ENCODE measurements at regions not wholly inside any gene's neighbourhood (a gene's known extent, or its start where the extent isn't known, plus 50 kb on each side); places are given as distances from the start of the nearest gene placed in this dataset.
"Not testable (repeated sequence)": the region's sequence is repeated elsewhere in the genome, so short reads cannot be mapped to it uniquely, and the experiment has no call there.

DNA sequence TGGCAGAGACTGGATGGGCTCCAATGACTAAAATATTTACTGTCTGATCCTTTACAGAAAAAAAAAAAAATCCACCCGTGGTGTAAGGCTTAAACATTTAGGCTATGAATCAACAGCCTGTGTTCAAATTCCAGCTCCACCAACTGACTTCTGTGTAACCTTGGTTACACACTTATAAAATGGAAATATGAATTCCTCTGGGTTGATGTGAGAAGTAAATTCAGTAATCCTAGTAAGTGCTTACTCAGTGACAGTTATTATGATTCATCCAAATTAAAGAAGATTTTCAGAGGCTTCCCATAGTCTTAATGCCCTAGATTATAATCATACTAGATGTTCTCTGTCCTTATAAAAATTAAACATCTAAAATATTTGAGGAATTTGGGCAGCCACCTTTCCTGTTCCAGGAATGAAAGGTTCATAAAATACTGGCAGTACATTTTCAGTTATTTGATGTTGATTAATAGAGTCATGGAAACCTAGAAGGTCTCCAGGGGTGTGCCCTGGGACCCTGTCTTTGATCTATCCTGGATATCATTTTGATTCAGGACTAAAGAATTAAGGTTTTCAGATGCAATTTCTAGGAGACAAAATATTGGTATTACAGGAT, 180.3 kb upstream of the ZNF217 start:
- DNase-seq (ENCODE audit: low read depth) = peak; percentile 99

DNA sequence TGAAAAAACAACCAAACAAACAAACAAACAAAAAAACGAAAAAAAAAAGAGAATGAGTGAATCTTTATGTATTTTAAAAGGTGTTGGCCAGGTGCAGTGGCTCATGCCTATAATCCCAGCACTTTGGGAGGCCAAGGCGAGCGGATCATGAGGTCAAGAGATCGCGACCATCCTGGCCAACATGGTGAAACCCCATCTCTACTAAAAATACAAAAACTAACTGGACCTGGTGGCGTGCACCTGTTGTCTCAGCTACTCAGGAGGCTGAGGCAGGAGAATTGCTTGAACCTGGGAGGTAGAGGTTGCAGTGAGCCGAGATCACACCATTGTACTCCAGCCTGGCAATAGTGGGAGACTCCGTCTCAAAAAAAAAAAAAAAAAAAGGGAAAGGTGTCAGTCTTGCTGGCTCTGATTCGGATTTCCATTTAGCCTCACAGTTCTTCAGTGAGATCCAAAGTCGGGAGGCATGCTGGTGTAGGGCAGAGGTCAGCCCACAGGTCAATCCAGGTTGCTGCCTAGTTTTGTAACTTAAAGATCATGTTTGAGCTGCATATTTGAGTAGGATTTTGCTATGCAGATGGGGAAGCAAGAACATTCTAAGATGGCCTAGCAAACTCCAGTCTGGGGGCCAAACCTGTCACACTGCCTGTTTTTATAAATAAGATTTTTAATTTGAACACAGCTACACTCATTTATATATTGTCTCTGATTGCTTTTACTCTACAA, 179.6 kb upstream of the ZNF217 start:
- DNase-seq (ENCODE audit: low read depth) = not testable (repeated sequence)

DNA sequence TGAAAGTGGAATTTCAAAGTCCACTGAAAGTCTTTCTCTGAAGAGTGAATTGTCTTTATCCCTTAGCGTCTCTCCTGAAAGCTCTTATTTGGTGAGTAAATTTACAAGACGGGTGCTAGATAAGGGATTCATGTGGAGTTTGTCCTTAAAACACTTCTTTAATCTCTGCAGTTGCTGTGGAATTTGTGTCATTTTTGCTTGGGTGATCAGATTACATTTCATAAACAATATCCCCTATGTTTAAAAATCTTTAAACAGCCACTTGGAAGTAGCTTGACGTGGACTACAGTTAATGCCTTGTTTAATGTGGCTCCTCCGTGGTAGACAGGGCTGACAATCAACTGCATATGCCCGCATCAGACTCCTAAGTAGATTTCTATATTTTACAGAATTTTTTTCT, 175.4 kb upstream of the ZNF217 start:
- DNase-seq (ENCODE audit: low read depth) = no peak

DNA sequence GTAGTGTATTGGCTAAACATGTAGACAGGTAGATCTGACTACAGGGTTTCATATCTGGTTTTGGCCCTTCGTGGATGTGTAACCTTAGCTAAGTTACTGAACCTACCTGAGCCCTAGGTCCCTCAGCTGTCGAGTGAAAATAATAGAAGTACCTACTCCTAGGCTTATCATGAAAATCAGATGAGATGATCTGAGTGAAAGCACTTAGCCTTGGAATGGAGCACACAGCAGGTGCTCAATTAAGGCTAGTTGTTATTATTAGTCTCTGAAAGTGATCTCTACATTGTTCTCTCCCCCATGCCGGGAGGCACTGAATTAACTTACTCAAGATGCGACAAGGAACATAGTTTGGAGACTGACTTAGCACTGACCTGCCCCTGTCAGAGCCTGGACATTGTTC, 174.7 kb upstream of the ZNF217 start:
- no peak for DNase-seq (ENCODE audit: low read depth)

DNA sequence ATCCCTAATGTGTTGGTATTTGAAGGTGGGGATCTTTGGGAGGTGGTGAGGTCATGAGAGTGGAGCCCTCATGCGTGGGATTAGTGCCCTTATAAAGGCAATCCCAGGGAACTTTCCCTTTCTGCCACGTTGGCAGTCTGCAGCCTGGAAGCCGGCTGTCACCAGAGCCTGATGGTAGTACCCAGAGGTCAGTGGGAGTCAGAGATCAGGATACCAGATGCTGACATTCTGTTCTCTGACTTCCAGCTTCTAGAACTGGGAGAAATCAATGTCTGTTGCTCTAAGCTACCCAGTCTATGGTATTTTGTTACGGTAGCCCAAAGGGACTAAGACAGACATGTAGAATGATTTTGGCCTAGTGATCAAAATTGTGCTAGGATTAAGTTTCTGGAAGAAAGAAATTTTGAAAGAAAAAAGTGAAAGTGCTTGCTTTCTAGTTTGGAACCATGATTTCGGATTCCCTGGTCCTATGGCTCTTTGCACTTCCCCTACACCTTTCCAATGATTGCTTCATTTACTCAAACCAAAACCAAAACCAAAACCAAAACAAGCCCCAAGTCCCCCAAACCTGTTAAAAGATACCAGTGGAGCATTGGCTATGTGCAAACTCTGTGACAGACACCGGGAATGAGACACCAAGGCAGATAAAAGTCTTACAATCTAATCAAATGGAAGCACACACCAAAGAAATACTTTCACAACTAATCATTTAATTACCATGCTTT, 173.7 kb upstream of the ZNF217 start:
- DNase-seq (ENCODE audit: low read depth) = peak; percentile 56

DNA sequence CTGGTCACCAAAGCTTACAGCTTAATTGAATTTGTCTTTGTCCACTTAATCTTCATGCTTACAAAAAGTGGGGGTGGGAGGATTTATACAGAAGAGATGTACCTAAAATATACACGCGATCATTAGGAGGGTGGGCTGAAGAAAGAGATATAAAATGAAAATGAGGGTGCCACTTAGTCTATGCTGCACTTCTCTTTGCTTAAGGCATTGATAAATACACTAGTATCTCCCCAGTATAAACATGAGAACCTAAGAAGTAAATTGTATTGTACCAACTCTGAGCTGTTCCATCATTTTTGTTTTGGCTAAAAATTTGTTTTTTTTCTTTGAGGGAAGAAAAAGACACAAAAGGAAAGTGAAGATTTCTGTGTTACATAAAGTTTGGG, 170.8 kb upstream of the ZNF217 start:
- no peak for DNase-seq (ENCODE audit: low read depth)

DNA sequence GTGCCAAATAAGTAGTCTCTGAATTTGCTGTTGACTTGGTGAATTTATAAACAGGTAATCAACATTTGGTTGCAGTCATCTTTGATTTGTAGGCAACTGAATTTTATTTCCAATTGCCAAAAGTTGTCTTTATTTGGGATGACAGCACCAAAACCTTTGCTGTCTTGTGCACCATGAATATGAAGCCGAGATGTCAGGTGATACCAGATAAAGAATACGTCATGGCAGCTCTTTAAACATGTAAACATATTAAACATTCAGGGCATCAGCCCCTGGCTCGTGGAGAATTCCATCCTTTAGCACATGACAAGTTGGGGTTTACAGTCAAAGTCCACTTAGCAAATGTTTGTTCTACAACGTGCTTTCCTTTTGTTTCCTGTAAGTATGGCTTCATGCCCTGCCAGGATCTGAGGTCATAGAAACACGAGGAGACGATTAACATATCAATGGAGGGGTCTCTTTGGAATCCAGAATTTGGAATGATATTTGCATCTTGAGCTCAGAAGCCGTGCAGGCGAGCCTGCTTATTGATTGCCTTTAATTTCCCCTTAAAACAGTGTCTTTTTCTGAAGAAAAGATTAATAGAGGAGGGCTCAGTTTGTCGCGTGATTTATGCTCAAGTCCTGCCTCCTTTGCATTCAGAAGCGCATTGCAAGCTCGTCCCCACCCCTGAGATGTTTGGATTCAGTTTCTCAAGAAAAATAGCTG, 170.2 kb upstream of the ZNF217 start:
- DNase-seq (ENCODE audit: low read depth) = peak; percentile 76

DNA sequence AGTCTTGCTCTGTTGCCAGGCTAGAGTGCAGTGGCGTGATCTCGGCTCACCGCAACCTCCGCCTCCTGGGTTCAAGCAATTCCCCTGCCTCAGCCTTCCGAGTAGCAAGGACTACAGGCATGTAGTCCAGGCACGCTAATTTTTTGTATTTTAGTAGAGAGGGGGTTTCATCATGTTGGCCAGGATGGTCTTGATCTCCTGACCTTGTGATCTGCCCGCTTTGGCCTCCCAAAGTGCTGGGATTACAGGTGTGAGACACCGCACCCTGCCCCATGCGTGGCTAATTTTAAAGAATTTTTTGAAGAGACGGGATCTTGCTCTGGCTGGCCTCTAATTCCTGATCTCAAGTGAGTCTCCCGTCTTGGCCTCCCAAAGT, 168.8 kb upstream of the ZNF217 start:
- not testable (repeated sequence) for DNase-seq (ENCODE audit: low read depth)

DNA sequence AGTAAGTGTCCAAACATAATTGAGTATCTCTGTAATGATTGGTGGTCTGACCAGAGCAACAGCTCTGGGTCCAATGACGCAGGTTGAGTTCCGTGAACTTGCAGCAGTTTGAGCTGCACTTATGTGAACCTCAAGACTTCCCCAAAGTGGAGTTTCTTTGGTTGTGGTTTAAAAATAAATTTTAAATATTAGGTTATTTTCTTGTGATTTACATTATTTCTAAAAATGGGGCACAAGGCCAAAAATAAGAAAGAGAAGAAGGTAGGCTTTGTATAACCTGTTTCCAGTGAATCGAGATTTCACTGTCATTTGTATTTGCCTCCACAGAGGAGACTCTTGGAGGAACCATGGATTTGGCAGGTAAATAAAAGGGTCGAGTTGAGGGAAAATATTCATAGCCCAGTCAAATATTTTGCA, 166.4 kb upstream of the ZNF217 start:
- no peak for DNase-seq (ENCODE audit: low read depth)

DNA sequence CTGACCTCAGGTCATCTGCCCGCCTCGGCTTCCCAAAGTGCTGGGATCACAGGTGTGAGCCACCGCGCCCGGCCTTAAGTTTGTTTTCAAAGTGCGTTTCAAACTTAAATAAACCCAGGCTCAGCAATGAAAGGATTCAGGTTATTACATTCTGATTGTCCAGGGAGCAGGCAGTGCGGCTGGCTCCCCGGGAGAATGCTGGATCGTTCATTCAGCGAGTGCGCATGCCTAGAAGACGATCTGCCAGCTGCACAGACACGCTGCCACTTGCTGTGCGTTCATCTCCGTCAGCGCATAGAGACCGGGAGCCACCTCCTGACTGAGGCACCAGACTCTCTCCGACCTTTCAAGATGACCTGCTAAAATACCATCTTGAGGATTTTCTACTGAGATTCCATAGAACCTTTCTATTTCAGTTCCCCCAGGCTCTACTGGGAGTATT, 163.9 kb upstream of the ZNF217 start:
- no peak for DNase-seq (ENCODE audit: low read depth)

DNA sequence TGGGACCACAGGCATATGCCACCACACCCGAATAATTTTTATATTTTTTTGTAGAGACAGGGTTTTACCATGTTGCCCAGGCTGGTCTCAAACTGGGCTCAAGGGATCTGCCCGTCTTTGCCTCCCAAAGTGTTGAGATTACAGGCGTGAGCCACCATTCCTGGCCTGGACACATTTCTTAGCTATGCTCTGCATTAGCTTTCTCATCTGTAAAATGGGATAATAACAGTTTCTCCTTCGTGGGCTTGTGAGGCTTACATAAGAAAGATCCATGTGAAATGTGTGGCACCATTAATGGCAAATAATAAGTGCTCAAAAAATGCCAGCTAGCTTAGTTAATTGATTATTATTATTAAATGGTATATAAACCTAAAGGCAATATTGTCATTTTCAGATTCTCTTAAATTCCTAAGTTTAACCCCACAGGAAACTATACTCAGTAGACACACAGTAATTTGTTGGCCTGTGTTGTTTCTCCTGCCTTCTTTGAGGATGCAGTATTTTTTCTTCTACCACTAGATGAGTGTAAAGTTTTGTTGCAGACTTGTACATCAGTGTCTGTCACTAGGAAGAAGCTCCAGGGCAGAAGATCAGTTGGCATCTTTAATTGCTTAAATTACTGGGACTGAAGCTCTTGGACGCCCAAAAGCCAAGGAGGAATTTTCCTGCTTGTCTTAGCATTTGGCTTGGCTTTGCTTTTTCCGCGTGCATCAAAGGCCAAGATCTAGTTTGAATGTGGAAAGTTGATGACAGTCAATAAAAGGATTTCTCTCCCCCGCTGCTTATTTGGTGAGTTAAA, 162.3 kb upstream of the ZNF217 start:
- peak; percentile 41 for DNase-seq (ENCODE audit: low read depth)

DNA sequence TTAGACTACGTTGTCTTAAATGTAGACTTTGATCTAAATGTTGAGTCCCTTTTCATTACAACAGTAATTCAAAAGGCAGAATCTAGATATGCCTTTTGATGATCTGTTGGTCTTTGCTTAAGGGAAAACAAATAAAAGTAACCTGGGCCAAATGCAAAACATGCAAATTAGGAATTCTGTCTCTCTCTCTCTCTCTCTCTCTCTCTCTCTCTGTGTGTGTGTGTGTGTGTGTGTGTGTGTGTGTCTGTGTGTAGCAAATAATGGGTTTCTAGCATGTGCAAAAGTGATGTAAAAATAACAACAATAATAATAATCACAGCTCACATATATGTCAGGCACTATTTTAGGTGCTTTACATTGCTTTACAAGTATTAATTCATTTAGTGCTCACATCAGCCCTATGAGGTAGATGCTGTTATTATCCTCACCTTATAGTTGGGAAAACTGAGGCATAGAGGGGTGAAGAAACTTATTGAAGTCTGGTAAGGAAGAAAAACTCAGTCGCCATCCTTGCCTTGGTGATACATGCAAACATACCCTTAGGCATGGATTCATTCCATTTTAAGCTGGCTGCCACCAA, 160.3 kb upstream of the ZNF217 start:
- DNase-seq (ENCODE audit: low read depth) = no peak

DNA sequence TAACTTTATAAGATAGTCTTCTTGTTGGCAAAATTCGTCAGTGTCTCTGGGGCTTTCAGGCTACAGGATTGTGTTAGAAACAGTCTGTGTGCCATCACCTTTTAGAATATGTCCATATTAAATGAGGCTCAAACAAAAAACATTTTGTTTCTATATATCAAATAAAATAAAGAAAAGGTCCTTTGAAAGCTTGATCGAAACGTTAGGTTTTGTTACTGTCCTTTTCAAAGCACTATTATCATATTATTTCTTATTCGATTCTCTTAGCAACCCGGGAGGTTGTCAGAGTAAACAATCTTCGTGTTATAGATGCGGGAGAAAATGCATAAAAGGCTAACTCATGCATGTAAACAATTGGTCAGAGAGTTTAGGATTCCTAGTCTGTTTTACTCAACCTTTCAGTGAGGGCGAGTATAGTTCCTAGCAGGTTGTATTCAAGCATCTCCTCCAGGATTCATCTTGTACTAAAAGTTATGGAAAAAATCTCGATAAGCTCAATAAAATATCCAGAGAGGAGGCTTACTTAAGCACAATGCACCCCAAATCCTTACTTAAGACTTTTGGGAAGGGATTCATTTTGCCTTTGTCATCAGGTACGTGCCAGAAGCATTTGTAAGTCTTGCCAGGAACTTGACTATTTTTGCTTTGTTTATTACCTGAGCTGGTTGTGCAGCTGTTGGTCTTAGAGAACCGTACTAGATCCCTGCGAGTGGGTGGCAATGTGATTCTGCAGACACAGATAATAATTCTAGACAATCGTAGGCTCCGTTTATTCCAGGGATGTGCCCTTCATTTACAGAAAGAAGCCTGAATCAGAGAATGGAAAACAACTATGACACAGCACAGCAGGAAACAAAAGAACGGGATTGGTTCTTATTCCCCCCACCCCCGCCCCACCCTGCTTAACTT, 159.6 kb upstream of the ZNF217 start:
- peak; percentile 91 for DNase-seq (ENCODE audit: low read depth)

DNA sequence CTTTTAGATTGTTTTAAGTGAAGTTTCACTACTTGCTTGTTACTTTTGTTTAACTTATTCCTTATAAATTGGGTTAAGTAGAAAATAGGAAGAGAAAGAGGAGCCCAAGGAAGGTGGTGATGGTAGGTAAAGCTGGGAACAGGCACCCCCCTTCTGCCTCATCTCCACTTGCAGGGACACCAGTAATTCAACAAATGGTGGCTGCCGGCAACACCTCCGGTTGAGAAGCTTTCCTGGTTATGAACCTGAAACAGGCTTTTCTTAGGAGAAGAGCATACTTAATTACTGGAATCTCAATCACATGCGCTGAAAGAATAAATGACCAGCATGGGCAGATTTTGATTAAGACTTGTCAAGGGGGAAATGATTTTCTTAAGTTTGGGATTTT, 158.9 kb upstream of the ZNF217 start:
- peak; percentile 54 for DNase-seq (ENCODE audit: low read depth)

DNA sequence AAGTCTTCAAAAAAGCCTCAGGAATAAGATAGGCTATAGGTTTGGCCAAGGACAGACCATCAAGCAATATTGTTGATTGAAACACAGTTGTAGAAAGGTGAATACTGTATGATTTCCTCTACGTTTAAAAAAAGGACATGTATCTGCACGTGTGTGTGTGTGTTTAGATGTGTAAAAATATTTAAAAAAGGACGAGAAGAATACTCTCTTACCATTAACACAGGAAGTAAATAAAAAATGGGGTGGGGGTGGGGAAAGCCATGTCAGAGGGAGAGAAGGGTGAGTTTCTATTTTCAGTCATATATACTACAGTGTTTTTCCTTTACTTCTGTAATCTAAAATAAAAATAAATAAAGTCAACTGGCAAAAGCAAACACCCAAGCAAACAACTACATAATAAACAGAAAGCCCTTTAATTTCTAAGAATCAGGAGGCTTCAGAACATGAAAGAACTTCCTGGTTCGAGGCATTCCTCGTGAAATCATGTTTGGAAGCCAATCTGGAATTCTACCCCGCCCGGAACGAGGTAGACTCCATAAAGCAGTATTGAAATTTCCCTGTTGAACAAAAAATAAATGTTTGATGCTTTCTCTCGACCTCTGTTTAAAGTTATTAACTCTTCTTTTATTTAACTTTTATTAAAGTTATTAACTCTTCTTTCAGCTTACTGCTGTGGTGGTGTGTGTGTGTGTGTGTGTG, 158.1 kb upstream of the ZNF217 start:
- DNase-seq (ENCODE audit: low read depth) = peak; percentile 55

DNA sequence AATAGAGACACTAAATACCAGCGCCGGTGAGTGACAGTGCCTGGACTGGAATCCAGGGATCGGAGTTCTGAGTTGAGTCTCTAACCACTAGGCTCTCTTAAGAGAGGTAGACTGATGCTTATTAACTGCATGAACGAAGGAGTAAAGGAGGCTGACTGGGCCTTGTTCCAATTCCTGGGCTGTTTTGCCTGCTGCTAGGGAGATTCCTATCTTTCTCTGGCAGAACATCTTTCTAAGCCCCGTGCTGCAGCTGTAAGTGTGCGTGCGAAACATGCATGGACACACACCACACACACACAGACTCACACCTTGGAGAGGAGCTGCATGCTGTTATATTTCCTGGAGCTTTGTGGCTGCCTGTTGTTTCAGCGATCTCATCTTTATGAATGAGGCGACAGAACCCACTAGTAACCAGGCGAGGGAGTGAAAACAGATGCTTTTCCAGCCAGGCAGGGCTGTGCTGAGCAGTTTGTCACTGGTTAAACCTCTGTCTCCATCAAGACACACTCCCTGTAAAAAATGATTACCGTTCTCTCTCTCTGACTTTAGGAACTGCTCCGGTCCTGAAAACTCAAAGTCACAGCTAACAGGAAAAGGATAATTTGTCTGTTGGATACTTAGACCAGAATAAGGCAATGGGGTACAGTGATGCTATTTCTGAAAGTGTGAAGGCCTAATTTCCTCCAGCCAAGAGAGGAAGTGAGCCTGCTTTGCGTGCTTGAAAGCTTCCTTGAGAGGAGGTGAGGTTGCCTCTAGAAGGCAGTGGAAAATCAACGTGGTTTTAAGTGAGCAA, 157.4 kb upstream of the ZNF217 start:
- DNase-seq (ENCODE audit: low read depth) = peak; percentile 81

DNA sequence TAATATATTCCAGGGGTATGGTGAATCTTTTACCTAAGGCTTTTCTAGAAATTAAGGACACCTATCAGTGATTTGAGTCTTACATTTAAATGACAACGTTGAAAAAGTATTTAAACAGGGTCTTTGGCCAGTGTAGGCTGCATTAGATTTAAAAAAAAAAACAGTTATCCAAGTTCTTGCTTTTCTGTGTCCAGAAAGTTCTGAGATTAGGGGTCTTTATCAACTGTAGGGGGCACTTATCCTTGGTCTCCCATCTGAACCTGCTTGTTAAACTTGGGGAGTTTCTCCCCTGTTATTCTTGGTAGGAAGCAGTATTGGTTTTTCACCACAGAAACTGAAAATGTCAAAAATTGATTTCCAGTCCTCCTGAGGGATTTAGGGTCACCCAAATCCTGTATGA, 155.9 kb upstream of the ZNF217 start:
- DNase-seq (ENCODE audit: low read depth) = no peak

DNA sequence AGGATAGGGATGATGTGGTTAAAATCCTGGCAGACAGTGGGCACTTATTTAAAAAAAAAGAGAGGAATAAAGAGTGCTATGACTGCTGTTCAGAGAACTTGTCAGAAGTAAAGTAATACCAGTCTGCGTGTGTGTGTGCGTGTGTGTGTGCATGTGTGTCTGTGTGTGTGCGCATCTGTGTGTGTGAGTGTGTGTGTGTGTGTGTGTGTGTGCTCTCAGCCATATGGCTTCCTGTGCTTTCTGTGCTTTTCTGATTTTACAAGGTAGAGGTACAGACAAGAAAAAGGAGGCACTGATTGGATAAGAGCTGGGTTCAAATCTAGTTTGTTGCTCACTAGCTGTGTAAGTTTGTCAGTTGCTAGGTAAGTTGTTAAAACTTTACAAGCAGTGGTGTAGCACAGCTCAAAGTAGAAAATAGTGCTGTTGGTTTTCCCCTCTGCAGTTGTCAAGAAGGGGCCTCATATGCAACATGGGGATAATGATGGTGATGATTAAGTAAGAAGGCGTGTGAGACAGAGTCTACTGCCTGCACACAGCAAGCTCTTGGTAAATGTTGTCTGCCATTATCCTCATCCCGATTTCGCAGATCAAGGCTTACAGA, 155.3 kb upstream of the ZNF217 start:
- peak; percentile 92 for DNase-seq (ENCODE audit: low read depth)
